ENCODE measurements at regions not wholly inside any gene's neighbourhood (a gene's known extent, or its start where the extent isn't known, plus 50 kb on each side); places are given as distances from the start of the nearest gene placed in this dataset.
"Not testable (repeated sequence)": the region's sequence is repeated elsewhere in the genome, so short reads cannot be mapped to it uniquely, and the experiment has no call there.

DNA sequence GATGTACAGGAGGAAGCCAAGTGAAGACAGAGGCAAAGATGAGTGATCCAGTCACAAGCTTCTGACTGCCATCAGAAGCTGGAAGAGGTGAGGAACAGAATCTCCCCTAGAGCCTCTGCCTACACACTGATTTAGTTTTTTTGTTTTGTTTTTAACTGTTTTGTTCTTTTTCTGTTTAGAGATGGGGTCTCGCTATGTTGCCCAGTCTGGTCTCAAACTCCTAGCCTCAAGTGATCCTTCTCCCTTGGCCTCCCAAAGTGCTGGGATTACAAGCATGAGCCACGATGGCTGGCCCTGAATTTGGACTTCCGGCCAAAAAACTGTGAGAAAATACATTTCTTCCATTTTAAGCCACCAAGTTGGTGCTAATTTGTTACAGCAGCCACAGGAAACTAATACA lies 204.7 kb upstream of the ZNF608 start:
- Histone ChIP-seq H3K27ac (ENCODE audit: low read depth) (no peak overlapping the region), H3K4me3 (ENCODE audit: low read depth, low read length) (no peak overlapping the region), H3K4me1 (ENCODE audit: insufficient read depth) (no peaks in the 10 kb centered on the region), H3K36me3 (ENCODE audit: insufficient read depth) (no peaks in the 10 kb centered on the region)
- 97% methylated on average over 3 of the region's 3 CpGs for WGBS
- no peak for DNase-seq (ENCODE audit: extremely low spot score)

DNA sequence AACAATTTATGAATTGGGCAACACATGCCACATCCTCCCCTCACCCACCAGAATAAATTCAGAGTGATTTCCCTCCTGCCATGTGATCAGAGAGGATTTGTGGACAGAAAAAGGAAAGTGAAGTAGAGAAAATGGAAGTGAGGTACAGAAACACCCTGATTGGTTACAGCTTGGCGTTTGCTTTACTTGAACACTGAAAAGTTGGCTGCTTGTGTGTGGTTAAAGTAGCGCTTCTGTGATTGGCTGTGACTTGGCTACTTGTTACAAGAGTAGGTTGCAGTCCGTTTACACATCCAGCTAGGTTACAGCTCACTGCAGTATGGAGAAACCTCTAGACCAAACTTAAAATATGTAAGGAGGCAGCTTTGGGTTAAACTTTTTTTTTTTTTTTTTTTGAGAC lies 205.2 kb upstream of the ZNF608 start:
- no peak for DNase-seq (ENCODE audit: extremely low spot score)
- Histone ChIP-seq H3K4me1 (ENCODE audit: insufficient read depth) (no peaks in the 10 kb centered on the region), H3K4me3 (ENCODE audit: low read depth, low read length) (no peak overlapping the region), H3K36me3 (ENCODE audit: insufficient read depth) (no peaks in the 10 kb centered on the region), H3K27ac (ENCODE audit: low read depth) (no peak overlapping the region)
- 94% methylated on average over 3 of the region's 3 CpGs for WGBS

DNA sequence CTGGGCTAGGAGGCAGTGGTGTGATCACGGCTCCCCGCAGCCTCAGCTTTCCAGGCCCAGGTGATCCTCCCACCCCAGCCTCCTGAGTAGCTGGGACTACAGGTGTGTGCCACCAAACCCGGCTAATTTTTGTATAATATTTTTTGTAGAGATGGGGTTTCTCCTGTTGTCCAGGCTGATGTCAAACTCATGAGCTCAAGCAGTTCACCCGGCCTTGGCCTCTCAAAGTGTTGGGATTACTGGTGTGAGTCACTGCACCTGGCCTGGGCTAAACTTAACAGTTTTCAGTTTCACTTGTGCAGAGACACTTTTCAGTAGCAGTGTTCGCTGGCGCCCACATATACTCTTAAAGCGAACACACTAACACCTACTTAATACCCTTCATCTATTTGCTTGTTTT lies 205.6 kb upstream of the ZNF608 start:
- H3K4me1 ChIP-seq (ENCODE audit: insufficient read depth) = no peaks in the 10 kb centered on the region
- WGBS = 92% methylated on average over 7 of the region's 7 CpGs
- no peak overlapping the region for H3K4me3 ChIP-seq (ENCODE audit: low read depth, low read length)
- no peak for DNase-seq (ENCODE audit: extremely low spot score)
- H3K27ac ChIP-seq (ENCODE audit: low read depth) = no peak overlapping the region
- no peaks in the 10 kb centered on the region for H3K36me3 ChIP-seq (ENCODE audit: insufficient read depth)

DNA sequence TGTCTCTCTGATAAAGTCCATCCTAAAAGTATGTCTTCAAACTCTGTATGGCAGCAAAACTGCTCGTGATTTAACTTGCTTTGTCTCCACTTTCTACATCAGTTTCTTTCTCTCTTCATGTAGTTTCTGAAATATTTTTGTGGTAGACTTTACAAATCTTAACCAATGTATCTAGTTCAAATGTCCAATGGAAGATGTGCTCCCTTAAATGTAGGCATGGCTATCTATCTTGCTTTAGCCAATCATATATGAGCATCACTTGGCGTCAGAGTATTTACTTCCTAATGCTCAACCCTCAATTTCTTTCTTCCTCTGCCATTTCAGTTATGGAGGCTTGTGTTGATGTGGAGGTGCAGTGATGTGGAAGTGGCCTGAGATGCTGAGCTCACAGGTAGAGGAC lies 206.1 kb upstream of the ZNF608 start:
- Histone ChIP-seq H3K4me3 (ENCODE audit: low read depth, low read length) (no peak overlapping the region), H3K4me1 (ENCODE audit: insufficient read depth) (no peaks in the 10 kb centered on the region), H3K27ac (ENCODE audit: low read depth) (no peak overlapping the region), H3K36me3 (ENCODE audit: insufficient read depth) (no peaks in the 10 kb centered on the region)
- no peak for DNase-seq (ENCODE audit: extremely low spot score)
- WGBS = 93% methylated on average over 2 of the region's 2 CpGs

DNA sequence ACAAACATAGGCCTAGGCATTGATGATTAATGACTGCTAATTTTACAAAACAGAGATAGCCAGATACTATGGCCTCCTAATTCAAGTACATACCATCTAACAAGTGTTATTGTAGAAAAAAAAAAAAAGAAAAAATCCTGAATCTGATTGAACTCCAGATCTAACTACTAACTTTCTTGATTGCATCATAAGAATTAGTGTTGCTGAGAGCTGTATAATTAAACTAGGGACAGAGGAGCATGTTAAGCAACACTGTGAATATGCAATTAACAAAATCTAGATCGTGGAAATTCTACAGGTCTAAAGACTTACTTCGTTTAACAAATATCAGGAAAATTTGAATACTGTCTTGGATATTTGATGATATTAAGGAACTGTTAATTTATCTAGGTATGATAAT lies 208.3 kb upstream of the ZNF608 start:
- DNase-seq (ENCODE audit: extremely low spot score) = no peak
- H3K4me1 ChIP-seq (ENCODE audit: insufficient read depth) = no peaks in the 10 kb centered on the region
- WGBS = 96% methylated on average over 2 of the region's 2 CpGs
- no peak overlapping the region for H3K27ac ChIP-seq (ENCODE audit: low read depth)
- no peaks in the 10 kb centered on the region for H3K36me3 ChIP-seq (ENCODE audit: insufficient read depth)
- H3K4me3 ChIP-seq (ENCODE audit: low read depth, low read length) = no peak overlapping the region

DNA sequence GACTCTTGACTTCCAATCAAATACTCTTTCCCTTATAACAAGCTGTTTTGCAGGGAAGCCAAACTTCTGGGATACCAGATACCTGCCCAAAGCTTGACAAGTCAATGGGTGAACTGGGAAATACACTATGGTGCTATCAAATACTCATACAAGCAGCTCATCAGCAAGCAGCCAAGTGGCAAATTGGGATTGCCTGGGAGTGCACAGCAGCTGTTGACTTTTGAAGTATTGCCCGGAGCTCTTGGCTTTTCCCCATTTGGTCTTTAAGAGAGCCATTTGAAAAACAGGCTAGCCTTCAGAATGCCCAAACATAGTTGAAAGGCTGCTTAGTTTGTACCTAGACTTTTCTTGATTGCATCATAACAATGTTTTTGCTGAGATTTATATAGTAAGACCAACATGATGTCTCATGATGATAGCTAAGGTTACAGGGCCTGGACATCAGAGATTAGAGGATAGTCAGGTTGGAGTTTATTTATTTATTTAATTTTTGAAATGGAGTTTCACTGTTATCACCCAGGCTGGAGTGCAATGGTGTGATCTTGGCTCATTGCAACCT lies 210.1 kb upstream of the ZNF608 start:
- H3K4me3 ChIP-seq (ENCODE audit: low read depth, low read length) = no peak overlapping the region
- no peaks in the 10 kb centered on the region for H3K36me3 ChIP-seq (ENCODE audit: insufficient read depth)
- H3K27ac ChIP-seq (ENCODE audit: low read depth) = no peak overlapping the region
- H3K4me1 ChIP-seq (ENCODE audit: insufficient read depth) = no peaks in the 10 kb centered on the region
- WGBS = 76% methylated on average over 1 of the region's 1 CpG
- no peak for DNase-seq (ENCODE audit: extremely low spot score)

DNA sequence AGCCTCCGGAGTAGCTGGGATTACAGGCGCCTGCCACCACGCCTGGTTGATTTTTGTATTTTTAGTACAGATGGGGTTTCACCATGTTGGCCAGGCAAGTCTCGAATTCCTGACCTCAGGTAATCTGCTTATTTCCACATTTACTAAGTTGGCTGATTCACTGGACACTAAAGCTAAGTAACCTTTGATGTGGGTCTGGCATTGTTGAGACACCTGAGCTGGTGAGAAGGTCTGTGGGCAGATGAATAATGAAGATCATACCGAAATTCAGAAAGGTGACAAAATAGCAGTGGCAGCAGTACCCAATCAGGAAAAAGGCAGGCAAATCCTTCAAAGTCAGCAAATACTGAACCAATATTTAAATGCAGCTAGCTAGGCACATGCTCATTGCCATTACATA lies 210.6 kb upstream of the ZNF608 start:
- H3K4me1 ChIP-seq (ENCODE audit: insufficient read depth) = no peaks in the 10 kb centered on the region
- no peak for DNase-seq (ENCODE audit: extremely low spot score)
- no peak overlapping the region for H3K27ac ChIP-seq (ENCODE audit: low read depth)
- H3K36me3 ChIP-seq (ENCODE audit: insufficient read depth) = no peaks in the 10 kb centered on the region
- no peak overlapping the region for H3K4me3 ChIP-seq (ENCODE audit: low read depth, low read length)
- WGBS = 96% methylated on average over 5 of the region's 5 CpGs

DNA sequence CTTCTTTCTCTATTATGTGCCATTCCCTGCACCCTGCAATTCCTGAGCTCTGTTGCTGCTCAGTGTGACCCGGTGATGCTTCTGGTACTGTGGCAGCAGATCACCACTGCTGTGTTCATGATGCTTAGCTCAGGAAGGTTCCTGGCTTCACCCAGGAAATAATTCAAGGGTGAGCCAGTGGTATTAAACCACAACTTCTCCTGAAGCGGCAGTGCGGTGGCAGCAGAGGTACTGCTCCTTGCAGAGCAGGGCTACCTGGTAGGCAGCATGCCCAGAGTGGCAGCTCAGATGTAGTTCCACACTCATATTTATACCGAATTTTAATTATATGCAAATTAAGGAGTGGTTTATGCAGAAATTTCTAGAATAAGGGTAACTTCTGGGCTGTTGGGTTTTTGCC lies 213.8 kb upstream of the ZNF608 start:
- H3K36me3 ChIP-seq (ENCODE audit: insufficient read depth) = no peaks in the 10 kb centered on the region
- no peak overlapping the region for H3K4me3 ChIP-seq (ENCODE audit: low read depth, low read length)
- H3K4me1 ChIP-seq (ENCODE audit: insufficient read depth) = peaks cover 2% of the 10 kb centered on the region
- H3K27ac ChIP-seq (ENCODE audit: low read depth) = no peak overlapping the region
- WGBS = 88% methylated on average over 4 of the region's 4 CpGs
- DNase-seq (ENCODE audit: extremely low spot score) = no peak

DNA sequence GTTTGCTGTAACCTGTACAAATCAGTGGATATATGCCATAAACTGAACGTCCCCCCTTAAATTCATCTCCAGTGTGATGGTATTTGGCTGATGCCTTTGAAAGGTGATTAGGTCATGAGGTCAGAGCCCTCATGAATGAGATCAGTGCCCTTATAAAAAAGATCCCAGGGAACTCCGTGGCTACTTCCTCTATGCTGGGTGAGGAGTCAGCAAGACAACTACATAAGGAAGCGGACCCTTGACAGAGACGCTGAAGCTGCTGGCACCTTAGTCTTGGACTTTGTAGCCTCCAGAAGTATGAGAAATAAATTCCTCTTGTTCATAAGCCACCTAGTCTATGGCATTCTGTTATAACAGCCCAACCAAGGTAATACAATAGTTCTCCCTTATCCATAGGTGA lies 215.1 kb upstream of the ZNF608 start:
- Histone ChIP-seq H3K4me1 (ENCODE audit: insufficient read depth) (peaks cover 2% of the 10 kb centered on the region), H3K27ac (ENCODE audit: low read depth) (no peak overlapping the region), H3K36me3 (ENCODE audit: insufficient read depth) (no peaks in the 10 kb centered on the region), H3K4me3 (ENCODE audit: low read depth, low read length) (no peak overlapping the region)
- DNase-seq (ENCODE audit: extremely low spot score) = no peak
- 88% methylated on average over 4 of the region's 4 CpGs for WGBS

DNA sequence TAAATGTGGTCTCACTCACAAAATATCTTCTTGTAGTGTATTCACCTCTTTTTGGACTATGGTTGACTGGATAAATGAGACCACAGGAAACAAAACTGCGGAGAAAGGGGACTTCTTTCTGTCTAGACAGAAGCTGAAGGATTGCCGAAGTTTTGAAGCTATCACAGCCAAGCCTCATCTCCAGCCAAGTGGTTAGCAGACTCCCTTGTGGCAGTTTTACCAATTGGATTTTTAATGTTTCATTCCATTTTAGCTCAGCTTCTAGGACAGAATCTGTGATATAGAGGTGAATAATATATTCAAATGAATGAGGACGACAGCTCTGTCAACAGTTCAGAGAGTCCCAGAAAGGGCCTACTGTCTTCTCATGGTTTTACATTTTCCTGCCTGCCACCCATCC lies 215.7 kb upstream of the ZNF608 start:
- no peak overlapping the region for H3K27ac ChIP-seq (ENCODE audit: low read depth)
- DNase-seq (ENCODE audit: extremely low spot score) = no peak
- H3K4me1 ChIP-seq (ENCODE audit: insufficient read depth) = peaks cover 2% of the 10 kb centered on the region
- WGBS = 91% methylated on average over 3 of the region's 3 CpGs
- no peaks in the 10 kb centered on the region for H3K36me3 ChIP-seq (ENCODE audit: insufficient read depth)
- H3K4me3 ChIP-seq (ENCODE audit: low read depth, low read length) = no peak overlapping the region

DNA sequence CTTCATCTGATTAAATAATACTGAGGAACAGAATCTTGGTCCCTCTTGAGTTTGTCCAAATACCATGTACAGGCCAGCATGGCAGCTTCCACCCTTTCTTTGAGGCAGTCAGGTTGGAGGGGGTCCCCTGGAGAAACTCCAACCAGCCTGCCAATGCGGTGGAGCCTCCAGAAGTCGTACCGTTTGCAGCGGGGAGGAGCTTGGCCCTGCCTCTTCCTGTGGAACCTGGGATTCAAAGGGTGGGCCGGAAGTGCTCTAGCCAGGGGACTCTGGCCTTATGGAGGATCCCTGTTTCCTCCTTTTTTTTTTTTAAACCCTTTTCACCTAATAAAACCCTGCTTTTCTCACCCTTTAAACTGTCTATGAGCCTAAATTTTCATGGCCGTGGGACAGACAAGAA lies 216.3 kb upstream of the ZNF608 start:
- 72% methylated on average over 6 of the region's 6 CpGs for WGBS

DNA sequence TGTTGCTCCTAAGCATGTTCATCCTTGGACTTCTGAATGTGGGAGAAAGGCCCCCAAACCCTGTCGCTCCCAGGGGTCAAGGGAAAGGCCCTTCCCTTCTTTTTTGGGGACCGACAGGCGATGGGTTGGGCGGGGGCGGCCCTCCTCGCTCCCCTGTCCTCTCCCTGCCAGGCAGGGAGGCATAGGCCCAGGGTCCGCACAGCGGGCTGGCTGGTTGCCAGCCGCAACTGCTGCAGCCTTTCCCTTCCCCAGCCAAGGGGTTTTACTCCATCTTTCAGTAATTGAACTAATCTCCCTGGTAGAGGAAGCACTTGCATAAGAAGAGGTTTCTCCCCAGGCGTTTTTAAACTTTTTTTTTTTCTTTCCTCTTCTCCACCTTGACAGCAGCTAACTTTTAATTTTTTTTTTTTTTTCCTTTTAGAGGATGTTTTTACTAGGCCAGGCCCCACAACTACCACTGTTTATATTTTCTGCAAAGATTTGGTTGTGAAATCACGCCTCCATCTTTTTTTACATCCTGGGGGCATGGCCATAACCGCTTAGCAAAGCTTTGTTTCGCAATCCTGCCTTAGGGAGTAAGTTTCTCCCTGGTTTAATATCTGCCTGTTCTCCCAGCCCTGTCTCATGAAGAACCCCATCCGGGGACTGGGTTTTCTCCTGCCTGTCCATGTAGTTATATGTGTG lies 216.9 kb upstream of the ZNF608 start:
- 62% methylated on average over 14 of the region's 14 CpGs for WGBS
- no peaks in the 10 kb centered on the region for H3K36me3 ChIP-seq (ENCODE audit: insufficient read depth)
- H3K4me1 ChIP-seq (ENCODE audit: insufficient read depth) = peaks cover 2% of the 10 kb centered on the region
- H3K4me3 ChIP-seq (ENCODE audit: low read depth, low read length) = no peak overlapping the region
- no peak for DNase-seq (ENCODE audit: extremely low spot score)
- peak overlapping the region; percentile 18 for H3K27ac ChIP-seq (ENCODE audit: low read depth)

More for the DNA sequence above, 216.3 kb upstream of the ZNF608 start:
- Histone ChIP-seq H3K4me3 (ENCODE audit: low read depth, low read length) (no peak overlapping the region), H3K4me1 (ENCODE audit: insufficient read depth) (peaks cover 2% of the 10 kb centered on the region), H3K27ac (ENCODE audit: low read depth) (no peak overlapping the region), H3K36me3 (ENCODE audit: insufficient read depth) (no peaks in the 10 kb centered on the region)
- no peak for DNase-seq (ENCODE audit: extremely low spot score)

DNA sequence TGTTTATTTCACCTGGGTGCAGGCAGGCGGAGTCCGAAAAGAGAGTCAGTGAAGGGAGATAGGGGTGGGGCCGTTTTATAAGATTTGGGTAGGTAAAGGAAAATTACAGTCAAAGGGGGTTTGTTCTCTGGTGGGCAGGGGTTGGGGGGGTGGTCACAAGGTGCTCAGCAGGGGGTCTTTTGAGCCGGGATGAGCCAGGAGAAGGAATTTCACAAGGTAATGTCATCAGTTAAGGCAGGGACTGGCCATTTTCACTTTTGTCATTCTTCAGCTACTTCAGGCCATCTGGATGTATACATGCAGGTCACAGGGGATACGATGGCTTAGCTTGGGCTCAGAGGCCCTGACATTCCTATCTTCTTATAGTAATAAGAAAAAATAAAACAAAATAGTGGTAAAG lies 220.3 kb upstream of the ZNF608 start:
- WGBS = 82% methylated on average over 5 of the region's 5 CpGs
- DNase-seq (ENCODE audit: extremely low spot score); H3K4me3 ChIP-seq (ENCODE audit: low read depth, low read length); H3K27ac ChIP-seq (ENCODE audit: low read depth); H3K4me1 ChIP-seq (ENCODE audit: insufficient read depth); H3K36me3 ChIP-seq (ENCODE audit: insufficient read depth): not testable (repeated sequence)

DNA sequence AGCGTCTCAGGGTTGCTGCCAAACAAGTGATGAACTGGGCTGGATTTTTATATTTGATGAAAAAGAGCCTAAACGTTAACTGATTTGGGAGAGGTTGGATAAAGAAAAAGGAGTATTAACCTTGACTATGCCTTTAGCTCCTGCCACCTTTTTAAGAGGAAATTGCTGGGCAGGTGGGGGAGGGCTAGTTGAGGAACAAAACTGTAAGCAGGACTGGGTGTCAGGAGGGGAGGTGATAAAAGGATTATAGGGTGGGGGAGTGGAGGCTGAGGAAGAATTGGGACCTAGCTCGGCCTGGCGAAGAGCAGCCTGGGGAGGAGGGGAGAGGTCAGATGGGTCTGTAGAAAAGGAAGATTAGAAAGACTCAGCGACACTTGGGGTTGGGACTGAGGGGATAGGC lies 223.9 kb upstream of the ZNF608 start:
- H3K4me3 ChIP-seq (ENCODE audit: low read depth, low read length); H3K4me1 ChIP-seq (ENCODE audit: insufficient read depth); DNase-seq (ENCODE audit: extremely low spot score); H3K36me3 ChIP-seq (ENCODE audit: insufficient read depth); H3K27ac ChIP-seq (ENCODE audit: low read depth): not testable (repeated sequence)
- WGBS = 96% methylated on average over 5 of the region's 5 CpGs

DNA sequence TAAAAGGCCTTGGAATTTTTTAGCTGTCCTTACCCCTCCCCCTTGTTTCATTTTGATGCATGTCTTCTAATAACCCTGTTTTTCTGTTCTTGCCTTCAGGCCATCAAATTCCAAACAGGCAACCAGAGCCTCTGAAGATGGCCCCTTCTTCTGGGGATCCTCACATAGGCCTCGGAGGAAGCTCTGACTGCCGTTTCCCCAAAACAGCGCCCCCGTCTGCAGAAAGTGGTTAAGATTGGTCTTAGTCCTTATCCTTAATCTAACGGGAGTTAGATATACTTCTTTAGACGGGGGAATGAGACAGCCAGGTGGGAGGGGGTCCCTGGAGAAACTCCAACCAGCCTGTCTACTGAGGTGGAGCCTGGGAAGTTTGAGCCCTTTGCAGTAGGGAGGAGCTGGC lies 226.3 kb upstream of the ZNF608 start:
- DNase-seq (ENCODE audit: extremely low spot score) = no peak
- no peaks in the 10 kb centered on the region for H3K4me1 ChIP-seq (ENCODE audit: insufficient read depth)
- no peak overlapping the region for H3K27ac ChIP-seq (ENCODE audit: low read depth)
- no peak overlapping the region for H3K4me3 ChIP-seq (ENCODE audit: low read depth, low read length)
- H3K36me3 ChIP-seq (ENCODE audit: insufficient read depth) = no peaks in the 10 kb centered on the region
- 93% methylated on average over 6 of the region's 6 CpGs for WGBS

Measured in urinary bladder (tissue), 3 donors.